ENCODE measurements at regions not wholly inside any gene's neighbourhood (a gene's known extent, or its start where the extent isn't known, plus 50 kb on each side); places are given as distances from the start of the nearest gene placed in this dataset.

- Histone ChIP-seq H3K36me3 (ENCODE audit: control insufficient read depth in 2 of 2, insufficient read depth in 2 of 2, low read length in 2 of 2) (no peaks in the 10 kb centered on the region), H3K4me1 (ENCODE audit: control insufficient read depth in 2 of 2, insufficient read depth in 2 of 2, low read length in 2 of 2) (no peaks in the 10 kb centered on the region), H3K27me3 (ENCODE audit: control insufficient read depth in 2 of 2, insufficient read depth in 2 of 2, low read length in 2 of 2) (no peaks in the 10 kb centered on the region), H3K9ac (ENCODE audit: low read depth in 1 of 2, low read length in 2 of 2) (no peak overlapping the region), H3K4me3 (ENCODE audit: low read length in 2 of 2) (no peak overlapping the region), H3K27ac (ENCODE audit: low read depth in 2 of 2, low read length in 2 of 2) (no peak overlapping the region), H3K9me3 (ENCODE audit: control insufficient read depth in 2 of 2, low read length in 2 of 2) (no peaks in the 10 kb centered on the region)
These were observed 1070.8 kb downstream of the PCDH18 start for GRCh38 chr4:136461533-136461932.

GRCh38 chr4:136458326-136458725, 1074.0 kb downstream of the PCDH18 start:
- Histone ChIP-seq H3K9ac (ENCODE audit: low read depth in 1 of 2, low read length in 2 of 2) (no peak overlapping the region), H3K9me3 (ENCODE audit: control insufficient read depth in 2 of 2, low read length in 2 of 2) (no peaks in the 10 kb centered on the region)

GRCh38 chr4:136457577-136457976, 1074.7 kb downstream of the PCDH18 start:
- no peaks in the 10 kb centered on the region for H3K36me3 ChIP-seq (ENCODE audit: control insufficient read depth in 2 of 2, insufficient read depth in 2 of 2, low read length in 2 of 2)
- H3K27ac ChIP-seq (ENCODE audit: low read depth in 2 of 2, low read length in 2 of 2) = no peak overlapping the region
- H3K4me1 ChIP-seq (ENCODE audit: control insufficient read depth in 2 of 2, insufficient read depth in 2 of 2, low read length in 2 of 2) = no peaks in the 10 kb centered on the region
- H3K4me3 ChIP-seq (ENCODE audit: low read length in 2 of 2) = no peak overlapping the region
- H3K27me3 ChIP-seq (ENCODE audit: control insufficient read depth in 2 of 2, insufficient read depth in 2 of 2, low read length in 2 of 2) = no peaks in the 10 kb centered on the region
- H3K9me3 ChIP-seq (ENCODE audit: control insufficient read depth in 2 of 2, low read length in 2 of 2) = no peaks in the 10 kb centered on the region
- H3K9ac ChIP-seq (ENCODE audit: low read depth in 1 of 2, low read length in 2 of 2) = no peak overlapping the region

More at GRCh38 chr4:136458326-136458725, 1074.0 kb downstream of the PCDH18 start:
- no peak overlapping the region for H3K4me3 ChIP-seq (ENCODE audit: low read length in 2 of 2)
- no peaks in the 10 kb centered on the region for H3K27me3 ChIP-seq (ENCODE audit: control insufficient read depth in 2 of 2, insufficient read depth in 2 of 2, low read length in 2 of 2)
- H3K36me3 ChIP-seq (ENCODE audit: control insufficient read depth in 2 of 2, insufficient read depth in 2 of 2, low read length in 2 of 2) = no peaks in the 10 kb centered on the region
- no peak overlapping the region for H3K27ac ChIP-seq (ENCODE audit: low read depth in 2 of 2, low read length in 2 of 2)
- no peaks in the 10 kb centered on the region for H3K4me1 ChIP-seq (ENCODE audit: control insufficient read depth in 2 of 2, insufficient read depth in 2 of 2, low read length in 2 of 2)

GRCh38 chr4:136457004-136457403, 1075.3 kb downstream of the PCDH18 start:
- Histone ChIP-seq H3K36me3 (ENCODE audit: control insufficient read depth in 2 of 2, insufficient read depth in 2 of 2, low read length in 2 of 2) (no peaks in the 10 kb centered on the region), H3K27me3 (ENCODE audit: control insufficient read depth in 2 of 2, insufficient read depth in 2 of 2, low read length in 2 of 2) (no peaks in the 10 kb centered on the region), H3K9me3 (ENCODE audit: control insufficient read depth in 2 of 2, low read length in 2 of 2) (no peaks in the 10 kb centered on the region), H3K4me1 (ENCODE audit: control insufficient read depth in 2 of 2, insufficient read depth in 2 of 2, low read length in 2 of 2) (no peaks in the 10 kb centered on the region), H3K4me3 (ENCODE audit: low read length in 2 of 2) (no peak overlapping the region), H3K27ac (ENCODE audit: low read depth in 2 of 2, low read length in 2 of 2) (no peak overlapping the region), H3K9ac (ENCODE audit: low read depth in 1 of 2, low read length in 2 of 2) (no peak overlapping the region)

- no peaks in the 10 kb centered on the region for H3K9me3 ChIP-seq (ENCODE audit: control insufficient read depth in 2 of 2, low read length in 2 of 2)
- no peak overlapping the region for H3K4me3 ChIP-seq (ENCODE audit: low read length in 2 of 2)
- H3K27me3 ChIP-seq (ENCODE audit: control insufficient read depth in 2 of 2, insufficient read depth in 2 of 2, low read length in 2 of 2) = no peaks in the 10 kb centered on the region
- no peak overlapping the region for H3K27ac ChIP-seq (ENCODE audit: low read depth in 2 of 2, low read length in 2 of 2)
- no peaks in the 10 kb centered on the region for H3K36me3 ChIP-seq (ENCODE audit: control insufficient read depth in 2 of 2, insufficient read depth in 2 of 2, low read length in 2 of 2)
- no peaks in the 10 kb centered on the region for H3K4me1 ChIP-seq (ENCODE audit: control insufficient read depth in 2 of 2, insufficient read depth in 2 of 2, low read length in 2 of 2)
- H3K9ac ChIP-seq (ENCODE audit: low read depth in 1 of 2, low read length in 2 of 2) = no peak overlapping the region
These were observed 1089.3 kb downstream of the PCDH18 start for GRCh38 chr4:136443006-136443405.

GRCh38 chr4:136442447-136442846, 1089.8 kb downstream of the PCDH18 start:
- no peaks in the 10 kb centered on the region for H3K4me1 ChIP-seq (ENCODE audit: control insufficient read depth in 2 of 2, insufficient read depth in 2 of 2, low read length in 2 of 2)
- no peaks in the 10 kb centered on the region for H3K36me3 ChIP-seq (ENCODE audit: control insufficient read depth in 2 of 2, insufficient read depth in 2 of 2, low read length in 2 of 2)
- H3K27me3 ChIP-seq (ENCODE audit: control insufficient read depth in 2 of 2, insufficient read depth in 2 of 2, low read length in 2 of 2) = no peaks in the 10 kb centered on the region
- no peak overlapping the region for H3K4me3 ChIP-seq (ENCODE audit: low read length in 2 of 2)
- H3K9ac ChIP-seq (ENCODE audit: low read depth in 1 of 2, low read length in 2 of 2) = no peak overlapping the region
- H3K27ac ChIP-seq (ENCODE audit: low read depth in 2 of 2, low read length in 2 of 2) = no peak overlapping the region
- no peaks in the 10 kb centered on the region for H3K9me3 ChIP-seq (ENCODE audit: control insufficient read depth in 2 of 2, low read length in 2 of 2)

- Histone ChIP-seq H3K27me3 (ENCODE audit: control insufficient read depth in 2 of 2, insufficient read depth in 2 of 2, low read length in 2 of 2) (no peaks in the 10 kb centered on the region), H3K4me3 (ENCODE audit: low read length in 2 of 2) (no peak overlapping the region), H3K9ac (ENCODE audit: low read depth in 1 of 2, low read length in 2 of 2) (no peak overlapping the region), H3K9me3 (ENCODE audit: control insufficient read depth in 2 of 2, low read length in 2 of 2) (no peaks in the 10 kb centered on the region), H3K36me3 (ENCODE audit: control insufficient read depth in 2 of 2, insufficient read depth in 2 of 2, low read length in 2 of 2) (no peaks in the 10 kb centered on the region), H3K27ac (ENCODE audit: low read depth in 2 of 2, low read length in 2 of 2) (no peak overlapping the region), H3K4me1 (ENCODE audit: control insufficient read depth in 2 of 2, insufficient read depth in 2 of 2, low read length in 2 of 2) (no peaks in the 10 kb centered on the region)
These were observed 1090.5 kb downstream of the PCDH18 start for GRCh38 chr4:136441629-136442282.

GRCh38 chr4:136438645-136439044, 1093.6 kb downstream of the PCDH18 start:
- no peaks in the 10 kb centered on the region for H3K36me3 ChIP-seq (ENCODE audit: control insufficient read depth in 2 of 2, insufficient read depth in 2 of 2, low read length in 2 of 2)
- no peak overlapping the region for H3K9ac ChIP-seq (ENCODE audit: low read depth in 1 of 2, low read length in 2 of 2)
- no peak overlapping the region for H3K4me3 ChIP-seq (ENCODE audit: low read length in 2 of 2)
- H3K9me3 ChIP-seq (ENCODE audit: control insufficient read depth in 2 of 2, low read length in 2 of 2) = no peaks in the 10 kb centered on the region
- H3K4me1 ChIP-seq (ENCODE audit: control insufficient read depth in 2 of 2, insufficient read depth in 2 of 2, low read length in 2 of 2) = no peaks in the 10 kb centered on the region
- no peak overlapping the region for H3K27ac ChIP-seq (ENCODE audit: low read depth in 2 of 2, low read length in 2 of 2)
- H3K27me3 ChIP-seq (ENCODE audit: control insufficient read depth in 2 of 2, insufficient read depth in 2 of 2, low read length in 2 of 2) = no peaks in the 10 kb centered on the region

- Histone ChIP-seq H3K4me1 (ENCODE audit: control insufficient read depth in 2 of 2, insufficient read depth in 2 of 2, low read length in 2 of 2) (no peaks in the 10 kb centered on the region), H3K36me3 (ENCODE audit: control insufficient read depth in 2 of 2, insufficient read depth in 2 of 2, low read length in 2 of 2) (no peaks in the 10 kb centered on the region), H3K27me3 (ENCODE audit: control insufficient read depth in 2 of 2, insufficient read depth in 2 of 2, low read length in 2 of 2) (no peaks in the 10 kb centered on the region), H3K4me3 (ENCODE audit: low read length in 2 of 2) (no peak overlapping the region), H3K9ac (ENCODE audit: low read depth in 1 of 2, low read length in 2 of 2) (no peak overlapping the region), H3K27ac (ENCODE audit: low read depth in 2 of 2, low read length in 2 of 2) (no peak overlapping the region), H3K9me3 (ENCODE audit: control insufficient read depth in 2 of 2, low read length in 2 of 2) (no peaks in the 10 kb centered on the region)
These were observed 1108.2 kb downstream of the PCDH18 start for GRCh38 chr4:136424052-136424451.

GRCh38 chr4:136414981-136415380, 1117.3 kb downstream of the PCDH18 start:
- Histone ChIP-seq H3K36me3 (ENCODE audit: control insufficient read depth in 2 of 2, insufficient read depth in 2 of 2, low read length in 2 of 2) (no peaks in the 10 kb centered on the region), H3K9ac (ENCODE audit: low read depth in 1 of 2, low read length in 2 of 2) (no peak overlapping the region), H3K9me3 (ENCODE audit: control insufficient read depth in 2 of 2, low read length in 2 of 2) (no peaks in the 10 kb centered on the region), H3K27me3 (ENCODE audit: control insufficient read depth in 2 of 2, insufficient read depth in 2 of 2, low read length in 2 of 2) (no peaks in the 10 kb centered on the region), H3K4me1 (ENCODE audit: control insufficient read depth in 2 of 2, insufficient read depth in 2 of 2, low read length in 2 of 2) (no peaks in the 10 kb centered on the region), H3K27ac (ENCODE audit: low read depth in 2 of 2, low read length in 2 of 2) (no peak overlapping the region), H3K4me3 (ENCODE audit: low read length in 2 of 2) (no peak overlapping the region)

- Histone ChIP-seq H3K27ac (ENCODE audit: low read depth in 2 of 2, low read length in 2 of 2) (no peak overlapping the region), H3K9me3 (ENCODE audit: control insufficient read depth in 2 of 2, low read length in 2 of 2) (no peaks in the 10 kb centered on the region), H3K36me3 (ENCODE audit: control insufficient read depth in 2 of 2, insufficient read depth in 2 of 2, low read length in 2 of 2) (no peaks in the 10 kb centered on the region), H3K4me1 (ENCODE audit: control insufficient read depth in 2 of 2, insufficient read depth in 2 of 2, low read length in 2 of 2) (no peaks in the 10 kb centered on the region), H3K4me3 (ENCODE audit: low read length in 2 of 2) (no peak overlapping the region), H3K27me3 (ENCODE audit: control insufficient read depth in 2 of 2, insufficient read depth in 2 of 2, low read length in 2 of 2) (no peaks in the 10 kb centered on the region), H3K9ac (ENCODE audit: low read depth in 1 of 2, low read length in 2 of 2) (no peak overlapping the region)
These were observed 1119.6 kb downstream of the PCDH18 start for GRCh38 chr4:136412708-136413107.

All from mucosa of rectum (tissue), 2 donors.